ENCODE measurements at regions not wholly inside any gene's neighbourhood (a gene's known extent, or its start where the extent isn't known, plus 50 kb on each side); places are given as distances from the start of the nearest gene placed in this dataset.
A peak's percentile ranks its signal among the peaks of the same experiment; 100 is the strongest.

GRCh38 chr17:51512220-51512907, 252.0 kb downstream of the UTP18 start:
- ATAC-seq (no peak), DNase-seq (no peak)
- Histone ChIP-seq H3K4me1 (no peaks in the 10 kb centered on the region), H3K9me3 (no peaks in the 10 kb centered on the region), H3K27ac (no peak overlapping the region), H3K27me3 (ENCODE audit: insufficient read depth in 3 of 3, low read length in 2 of 3) (no peaks in the 10 kb centered on the region), H3K36me3 (ENCODE audit: insufficient read depth in 1 of 2, low read depth in 1 of 2) (no peaks in the 10 kb centered on the region), H3K4me3 (no peak overlapping the region)
- intact Hi-C loops (cut with DNase I) = no loop called here
- 58 to 79% (median 67%) methylated on average over 5 of the region's 5 CpGs for WGBS, 3 donors
- no peak for TF ChIP-seq CTCF (IDR thresholded peaks at IDR 0.05)

- H3K4me3 ChIP-seq = no peak overlapping the region
- H3K27me3 ChIP-seq (ENCODE audit: insufficient read depth in 3 of 3, low read length in 2 of 3) = no peaks in the 10 kb centered on the region
- H3K4me1 ChIP-seq = no peaks in the 10 kb centered on the region
- no peaks in the 10 kb centered on the region for H3K36me3 ChIP-seq (ENCODE audit: insufficient read depth in 1 of 2, low read depth in 1 of 2)
- H3K27ac ChIP-seq = no peak overlapping the region
- no peak for ATAC-seq
- intact Hi-C loops (cut with DNase I) = no loop called here
- no peak for TF ChIP-seq CTCF (IDR thresholded peaks at IDR 0.05)
- DNase-seq = no peak
- H3K9me3 ChIP-seq = no peaks in the 10 kb centered on the region
- 51 to 63% (median 52%) methylated on average over 3 of the region's 3 CpGs for WGBS, 3 donors
These were observed 256.6 kb downstream of the UTP18 start for GRCh38 chr17:51516924-51517323.

- WGBS, 3 donors = 89 to 92% (median 91%) methylated on average over 1 of the region's 1 CpG
- TF ChIP-seq CTCF (IDR thresholded peaks at IDR 0.05) = no peak
- no peaks in the 10 kb centered on the region for H3K36me3 ChIP-seq (ENCODE audit: insufficient read depth in 1 of 2, low read depth in 1 of 2)
- intact Hi-C loops (cut with DNase I) = no loop called here
- no peak overlapping the region for H3K27ac ChIP-seq
- no peak overlapping the region for H3K4me3 ChIP-seq
- H3K27me3 ChIP-seq (ENCODE audit: insufficient read depth in 3 of 3, low read length in 2 of 3) = peaks cover 0 to 4% (median 0%) of the 10 kb centered on the region in 3 donors
- no peak for DNase-seq
- no peak for ATAC-seq
- no peaks in the 10 kb centered on the region for H3K9me3 ChIP-seq
- no peaks in the 10 kb centered on the region for H3K4me1 ChIP-seq
These were observed 264.2 kb downstream of the UTP18 start for GRCh38 chr17:51524524-51524923.

DNA sequence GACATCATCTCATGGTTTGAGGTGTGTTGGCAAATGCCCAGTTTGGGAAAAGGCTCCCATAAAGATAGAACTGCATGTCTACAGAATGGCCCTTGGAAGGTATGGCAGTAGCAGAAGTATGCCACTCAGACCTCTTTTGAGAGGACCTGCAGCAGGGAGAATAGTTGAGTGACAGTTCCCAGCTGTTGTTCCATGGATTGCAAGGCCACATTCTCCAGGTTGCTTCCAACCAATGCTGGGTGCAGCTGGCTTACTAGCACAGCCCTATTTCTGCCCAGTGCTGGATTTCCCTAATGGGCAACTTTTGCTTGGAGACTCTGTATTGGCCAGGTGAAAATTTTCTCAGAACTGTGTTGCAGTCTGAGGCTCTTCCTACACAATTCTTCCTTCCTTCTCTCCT, 266.2 kb downstream of the UTP18 start:
- H3K9me3 ChIP-seq = no peaks in the 10 kb centered on the region
- ATAC-seq (peak in 1 of 4 donors; percentile 79), DNase-seq (no peak)
- peaks cover 0 to 4% (median 0%) of the 10 kb centered on the region in 3 donors for H3K27me3 ChIP-seq (ENCODE audit: insufficient read depth in 3 of 3, low read length in 2 of 3)
- no peak overlapping the region for H3K27ac ChIP-seq
- H3K4me3 ChIP-seq = no peak overlapping the region
- intact Hi-C loops (cut with DNase I) = no loop called here
- H3K36me3 ChIP-seq (ENCODE audit: insufficient read depth in 1 of 2, low read depth in 1 of 2) = no peaks in the 10 kb centered on the region
- TF ChIP-seq CTCF (IDR thresholded peaks at IDR 0.05) = no peak
- H3K4me1 ChIP-seq = no peaks in the 10 kb centered on the region

Measured in psoas muscle (tissue), 7 donors.